Tibial nerve (tissue), 4 donors: ENCODE measurements at regions not wholly inside any gene's neighbourhood (a gene's known extent, or its start where the extent isn't known, plus 50 kb on each side); places are given as distances from the start of the nearest gene placed in this dataset.

Experiments
- DNase-seq, 2 donors: peaks; one replicate each; pipeline ENCODE4 v3.0.0-alpha.2; 2019; ENCODE audit warnings: low spot score in 2 of 2
- H3K27ac ChIP-seq, 4 donors: fragments of 200-600 bp; sonication (generic) in 3 of 4; one replicate each; pipeline ENCODE4 v1.5.1; 2017 to 2019; ENCODE audit warnings: mild to moderate bottlenecking in 1 of 4
- H3K27me3 ChIP-seq, 2 donors: fragments of 200-600 bp; sonication (generic) in 1 of 2; one replicate each; pipeline versions ENCODE4 v1.5.1 to v1.6.0; 2017 to 2019
- H3K36me3 ChIP-seq, 3 donors: fragments of 200-600 bp; sonication (generic); one replicate each; pipeline ENCODE4 v1.5.1; 2018 to 2019
- H3K4me1 ChIP-seq, 4 donors: fragments of 200-600 bp; sonication (generic) in 3 of 4; one replicate each; pipeline ENCODE4 v1.5.1; 2017 to 2019
- H3K4me3 ChIP-seq, 4 donors: fragments of 200-600 bp; sonication (generic) in 3 of 4; one replicate each; pipeline ENCODE4 v1.5.1; 2017 to 2019; ENCODE audit warnings: mild to moderate bottlenecking in 1 of 4, moderate library complexity in 1 of 4
- H3K9me3 ChIP-seq, 4 donors: fragments of 200-600 bp; sonication (generic) in 3 of 4; one replicate each; pipeline ENCODE4 v1.5.1; 2017 to 2019
- EP300 ChIP-seq, 2 donors: sonication (generic); formaldehyde crosslinking; IDR thresholded peaks; one replicate each; pipeline ENCODE4 v1.6.1; 2017; ENCODE audit warnings: antibody characterized with exemption in 2 of 2, mild to moderate bottlenecking in 1 of 2
- POLR2A ChIP-seq, 2 donors: fragments of 450-650 bp; IDR thresholded peaks; one replicate each; pipeline ENCODE4 v1.6.1; 2017; ENCODE audit warnings: antibody characterized with exemption in 2 of 2, mild to moderate bottlenecking in 2 of 2, moderate library complexity in 2 of 2
- WGBS, 2 donors: methylation state at CpG; one replicate each; pipeline ENCODE4 v1.1.5; 2018; 5-methylcytosine and 5-hydroxymethylcytosine counted together
- TF ChIP-seq, protein P1 (sequence below), 5 experiments: fragments of 200-600 bp in 3 of 5; fragments of 450-650 bp in 2 of 5; sonication (generic) in 3 of 5; IDR thresholded peaks; one replicate each; pipeline ENCODE4 v1.5.1; 2016 to 2019; ENCODE audit warnings: antibody characterized with exemption in 5 of 5, mild to moderate bottlenecking in 3 of 5, moderate library complexity in 2 of 5

DNA sequence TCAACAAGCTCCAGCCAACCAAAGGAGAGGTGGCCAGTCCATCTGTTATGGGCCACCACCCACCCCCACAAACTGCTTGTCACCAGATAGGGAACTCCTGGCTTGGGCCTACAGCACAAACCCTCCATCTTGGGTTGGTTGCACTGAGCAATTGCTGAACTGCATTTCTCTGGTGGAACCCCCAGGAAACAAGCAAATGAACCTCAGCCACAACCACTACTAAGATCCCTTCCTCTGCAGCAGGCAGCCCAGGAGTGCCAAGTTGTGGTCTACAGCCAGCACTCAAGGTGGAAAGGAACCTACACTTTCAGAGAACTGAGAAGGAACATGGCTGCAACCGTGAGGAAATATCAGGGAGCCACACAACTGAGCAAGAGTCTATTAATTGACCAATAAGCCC, 171.6 kb downstream of the TMEM200A start:
- no peak for DNase-seq
- H3K9me3 ChIP-seq: peaks cover 0 to 26% (median 5%) of the 10 kb centered on the region in 4 donors
- H3K27ac ChIP-seq: no peak overlapping the region
- no peaks in the 10 kb centered on the region for H3K27me3 ChIP-seq
- TF ChIP-seq, protein P1, sequence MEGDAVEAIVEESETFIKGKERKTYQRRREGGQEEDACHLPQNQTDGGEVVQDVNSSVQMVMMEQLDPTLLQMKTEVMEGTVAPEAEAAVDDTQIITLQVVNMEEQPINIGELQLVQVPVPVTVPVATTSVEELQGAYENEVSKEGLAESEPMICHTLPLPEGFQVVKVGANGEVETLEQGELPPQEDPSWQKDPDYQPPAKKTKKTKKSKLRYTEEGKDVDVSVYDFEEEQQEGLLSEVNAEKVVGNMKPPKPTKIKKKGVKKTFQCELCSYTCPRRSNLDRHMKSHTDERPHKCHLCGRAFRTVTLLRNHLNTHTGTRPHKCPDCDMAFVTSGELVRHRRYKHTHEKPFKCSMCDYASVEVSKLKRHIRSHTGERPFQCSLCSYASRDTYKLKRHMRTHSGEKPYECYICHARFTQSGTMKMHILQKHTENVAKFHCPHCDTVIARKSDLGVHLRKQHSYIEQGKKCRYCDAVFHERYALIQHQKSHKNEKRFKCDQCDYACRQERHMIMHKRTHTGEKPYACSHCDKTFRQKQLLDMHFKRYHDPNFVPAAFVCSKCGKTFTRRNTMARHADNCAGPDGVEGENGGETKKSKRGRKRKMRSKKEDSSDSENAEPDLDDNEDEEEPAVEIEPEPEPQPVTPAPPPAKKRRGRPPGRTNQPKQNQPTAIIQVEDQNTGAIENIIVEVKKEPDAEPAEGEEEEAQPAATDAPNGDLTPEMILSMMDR (IDR thresholded peaks at IDR 0.05): no peak
- TF ChIP-seq EP300 (IDR thresholded peaks at IDR 0.05) (no peak), POLR2A (IDR thresholded peaks at IDR 0.05) (no peak)
- H3K36me3 ChIP-seq: no peaks in the 10 kb centered on the region
- H3K4me1 ChIP-seq: no peaks in the 10 kb centered on the region
- H3K4me3 ChIP-seq: no peak overlapping the region
- 80 to 94% methylated on average over 1 of the region's 1 CpG for WGBS, 2 donors

DNA sequence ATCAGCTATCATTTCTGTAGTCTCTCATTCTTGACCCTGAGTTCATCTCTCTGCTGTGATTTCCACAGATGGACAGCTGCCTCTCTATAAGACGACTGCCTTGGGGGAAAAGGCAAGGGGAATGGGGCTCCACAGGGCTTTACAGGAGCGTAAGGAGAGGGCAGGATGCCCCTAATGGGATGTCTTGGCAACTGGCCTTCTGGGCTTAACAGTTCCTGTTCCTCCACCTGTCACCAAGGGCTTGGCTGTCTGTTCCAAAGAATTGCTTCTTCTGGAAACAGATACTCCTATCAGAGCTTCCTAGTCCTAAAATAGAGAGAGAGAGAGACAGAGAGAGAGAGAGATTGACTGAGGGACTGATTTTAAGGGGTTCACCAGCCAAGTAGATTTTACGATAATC, 181.9 kb downstream of the TMEM200A start:
- 53 to 65% methylated on average over 3 of the region's 3 CpGs for WGBS, 2 donors
- TF ChIP-seq EP300 (IDR thresholded peaks at IDR 0.05) (no peak), POLR2A (IDR thresholded peaks at IDR 0.05) (no peak)
- TF ChIP-seq, protein P1 (IDR thresholded peaks at IDR 0.05): no peak

DNA sequence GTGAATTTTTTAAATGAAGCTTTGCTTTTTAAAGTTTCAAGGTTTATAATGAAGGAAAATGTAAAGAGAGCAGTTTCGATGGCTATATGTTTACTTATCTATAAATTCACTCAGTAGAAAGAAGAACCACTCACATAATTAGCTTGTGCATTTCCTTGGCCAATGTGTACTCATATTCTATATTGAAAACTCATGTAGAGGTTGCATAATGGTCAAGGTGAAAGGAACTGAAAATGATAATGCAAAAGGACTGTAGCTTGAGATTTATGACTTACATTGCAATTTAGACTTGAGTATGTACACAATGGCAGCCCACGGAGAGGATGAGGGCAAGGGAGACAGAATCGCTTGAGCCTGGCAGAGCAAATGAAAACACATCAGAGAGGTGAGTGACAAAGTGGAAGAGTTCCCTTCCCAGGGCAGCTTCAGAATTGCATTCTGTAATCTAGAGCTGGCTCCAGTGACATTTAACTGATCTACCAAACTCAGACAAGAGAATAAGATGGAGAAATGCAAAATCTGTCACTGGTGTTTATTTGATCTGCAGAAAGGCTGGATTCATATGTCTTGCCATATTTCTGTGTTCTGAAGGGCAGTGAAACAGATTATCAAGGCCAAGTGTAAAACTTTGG, 191.8 kb downstream of the TMEM200A start:
- no peak overlapping the region for H3K27ac ChIP-seq
- H3K36me3 ChIP-seq: no peaks in the 10 kb centered on the region
- no peak for DNase-seq
- H3K9me3 ChIP-seq: no peaks in the 10 kb centered on the region
- TF ChIP-seq, protein P1 (IDR thresholded peaks at IDR 0.05): no peak
- TF ChIP-seq POLR2A (IDR thresholded peaks at IDR 0.05) (no peak), EP300 (IDR thresholded peaks at IDR 0.05) (no peak)
- H3K4me1 ChIP-seq: no peaks in the 10 kb centered on the region
- WGBS, 2 donors: 75 to 84% methylated on average over 3 of the region's 3 CpGs
- no peaks in the 10 kb centered on the region for H3K27me3 ChIP-seq
- no peak overlapping the region for H3K4me3 ChIP-seq

More for the DNA sequence above, 181.9 kb downstream of the TMEM200A start:
- Histone ChIP-seq H3K9me3 (no peaks in the 10 kb centered on the region), H3K4me1 (no peaks in the 10 kb centered on the region), H3K27me3 (no peaks in the 10 kb centered on the region), H3K36me3 (no peaks in the 10 kb centered on the region), H3K27ac (no peak overlapping the region), H3K4me3 (no peak overlapping the region)
- no peak for DNase-seq

DNA sequence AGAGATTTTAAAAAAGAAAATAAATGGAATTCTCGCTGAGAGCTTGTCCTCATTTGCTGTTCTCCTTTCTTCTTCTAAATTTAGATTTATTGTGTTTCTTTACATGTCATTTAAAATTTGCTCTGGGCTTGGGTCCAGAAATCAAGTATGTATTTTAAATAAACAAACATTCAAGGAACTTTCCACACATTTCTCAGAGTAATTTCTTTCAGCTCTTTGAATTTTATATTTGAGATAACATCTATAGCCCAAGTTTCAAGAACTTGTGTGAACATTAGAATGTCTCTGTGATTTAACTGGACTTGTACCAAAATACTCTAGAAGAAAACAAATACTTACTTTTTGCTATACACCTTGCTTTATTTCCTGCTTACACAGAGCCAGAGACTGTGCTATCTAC, 192.3 kb downstream of the TMEM200A start:
- TF ChIP-seq, protein P1 (IDR thresholded peaks at IDR 0.05): no peak
- TF ChIP-seq POLR2A (IDR thresholded peaks at IDR 0.05) (no peak), EP300 (IDR thresholded peaks at IDR 0.05) (no peak)
- WGBS, 2 donors: 63 to 65% methylated on average over 1 of the region's 1 CpG
- no peak overlapping the region for H3K27ac ChIP-seq
- H3K27me3 ChIP-seq: no peaks in the 10 kb centered on the region
- no peaks in the 10 kb centered on the region for H3K4me1 ChIP-seq
- no peaks in the 10 kb centered on the region for H3K9me3 ChIP-seq
- DNase-seq: no peak
- H3K36me3 ChIP-seq: no peaks in the 10 kb centered on the region
- no peak overlapping the region for H3K4me3 ChIP-seq

DNA sequence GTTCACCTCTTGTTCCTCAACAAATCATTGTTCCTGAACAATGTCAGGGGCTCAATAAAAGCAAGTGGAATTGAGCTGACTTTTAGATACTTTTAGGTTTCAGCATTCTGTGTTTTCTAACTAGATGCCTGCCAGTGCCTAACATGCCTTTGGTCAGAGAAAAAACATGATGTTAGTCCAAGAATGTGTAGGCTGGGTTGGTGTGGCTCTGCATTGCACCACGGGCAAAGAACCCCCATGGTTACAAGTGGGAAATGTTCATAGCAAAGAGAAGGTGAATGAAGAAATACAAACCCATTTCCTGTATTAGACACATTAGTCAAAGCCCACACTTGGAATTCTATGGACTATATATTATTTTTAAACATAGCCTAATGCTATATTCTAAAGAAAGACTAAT, 193.3 kb downstream of the TMEM200A start:
- Histone ChIP-seq H3K4me1 (no peaks in the 10 kb centered on the region), H3K27me3 (no peaks in the 10 kb centered on the region), H3K36me3 (no peaks in the 10 kb centered on the region), H3K9me3 (no peaks in the 10 kb centered on the region), H3K4me3 (no peak overlapping the region), H3K27ac (no peak overlapping the region)
- WGBS, 2 donors: 68 to 80% methylated on average over 1 of the region's 1 CpG
- no peak for TF ChIP-seq POLR2A (IDR thresholded peaks at IDR 0.05)
- no peak for TF ChIP-seq EP300 (IDR thresholded peaks at IDR 0.05)
- TF ChIP-seq, protein P1 (IDR thresholded peaks at IDR 0.05): no peak
- DNase-seq: no peak
